CD4-positive, alpha-beta T cell treated with Interleukin-17A for 4 hours (primary cell): ENCODE measurements at regions not wholly inside any gene's neighbourhood (a gene's known extent, or its start where the extent isn't known, plus 50 kb on each side); places are given as distances from the start of the nearest gene placed in this dataset.
"Not testable (repeated sequence)": the region's sequence is repeated elsewhere in the genome, so short reads cannot be mapped to it uniquely, and the experiment has no call there.

Source experiments
- DNase-seq: peaks from one replicate; pipeline ENCODE4 v3.0.0-alpha.2; 2020; ENCODE audit warnings: mixed read lengths

DNA sequence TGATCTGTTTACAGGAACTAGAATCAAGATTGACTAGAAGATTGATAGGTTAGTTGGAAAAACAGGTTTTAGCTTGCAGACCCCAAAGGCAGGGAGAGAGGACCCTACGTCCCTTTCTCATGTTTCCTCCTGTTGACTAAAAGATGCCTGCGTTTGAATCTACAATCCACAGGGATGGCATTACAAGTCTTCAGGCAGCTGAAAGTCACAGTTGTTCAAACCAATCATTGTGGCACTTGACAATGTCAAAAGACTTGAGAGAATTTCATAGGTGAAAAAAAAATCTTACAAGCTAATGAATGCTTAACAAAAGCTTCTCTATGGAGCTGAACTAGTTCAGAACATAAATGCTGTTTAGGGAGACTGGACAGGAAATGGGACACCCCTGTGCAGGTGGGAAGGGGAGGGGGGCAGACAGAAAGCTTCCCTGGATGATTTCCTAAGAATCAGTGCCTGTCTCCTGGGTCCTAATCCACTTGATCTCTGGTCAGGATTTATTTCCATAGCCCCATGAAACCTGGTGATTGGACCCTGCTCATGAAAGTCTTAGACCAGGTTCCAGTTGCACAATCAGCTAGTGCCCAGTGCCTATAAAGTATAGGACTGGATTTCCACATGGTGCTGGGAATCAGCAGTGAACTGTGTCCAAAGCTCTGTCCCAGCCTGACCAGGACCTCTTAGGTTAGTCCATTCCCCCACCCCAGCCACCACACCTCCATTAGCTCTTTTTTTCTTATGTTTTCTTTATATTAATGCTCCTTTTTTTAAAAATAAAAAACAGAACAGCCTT, 91.6 kb upstream of the BCAR3 start:
- DNase-seq = no peak

- no peak for DNase-seq
Observed at GRCh38 chr1:93771843-93772242, 90.2 kb upstream of the BCAR3 start.

DNA sequence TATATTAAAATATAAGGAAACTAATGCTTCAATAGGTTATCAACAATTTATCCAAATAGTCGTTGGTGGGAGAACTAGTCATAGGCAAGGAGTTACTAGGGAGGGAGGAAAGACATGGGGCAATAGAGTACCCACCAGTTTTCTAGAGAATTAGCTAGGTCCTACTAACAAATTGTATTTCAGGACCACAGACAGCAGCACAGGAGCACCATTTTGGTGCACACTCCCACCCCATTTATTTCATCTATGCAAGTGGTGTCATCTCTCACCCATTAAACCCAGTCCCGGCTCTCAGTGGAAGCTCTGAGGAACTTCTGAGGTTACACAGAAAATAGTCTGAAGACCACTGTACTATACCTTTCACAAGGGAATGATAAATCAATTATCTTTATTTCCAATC, 89.0 kb upstream of the BCAR3 start:
- no peak for DNase-seq

GRCh38 chr1:93769777-93770176, 88.1 kb upstream of the BCAR3 start:
- DNase-seq = no peak

DNA sequence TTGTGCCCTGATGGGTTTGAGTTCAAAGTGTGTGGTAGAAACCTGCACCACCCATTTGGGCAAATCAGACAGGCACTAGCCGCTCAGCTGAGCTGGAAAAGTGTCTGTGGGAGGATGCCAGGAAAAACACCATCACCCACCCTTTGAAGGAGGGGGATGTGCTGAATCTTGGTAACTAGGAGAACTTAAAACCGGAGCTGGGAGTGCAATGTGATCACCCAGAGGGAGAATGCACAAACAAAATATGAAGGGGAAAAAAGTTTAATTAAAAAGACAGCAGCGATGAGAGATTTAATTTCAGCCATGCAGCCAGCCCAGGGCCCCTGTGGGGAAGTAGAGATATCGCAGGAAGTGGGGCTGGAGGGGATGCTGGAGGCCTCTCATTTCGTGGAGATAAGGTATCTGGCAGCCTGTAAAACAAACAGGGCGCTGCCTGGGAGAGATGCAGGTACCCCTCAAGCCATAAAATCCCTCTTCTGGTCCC, 86.8 kb upstream of the BCAR3 start:
- no peak for DNase-seq

DNA sequence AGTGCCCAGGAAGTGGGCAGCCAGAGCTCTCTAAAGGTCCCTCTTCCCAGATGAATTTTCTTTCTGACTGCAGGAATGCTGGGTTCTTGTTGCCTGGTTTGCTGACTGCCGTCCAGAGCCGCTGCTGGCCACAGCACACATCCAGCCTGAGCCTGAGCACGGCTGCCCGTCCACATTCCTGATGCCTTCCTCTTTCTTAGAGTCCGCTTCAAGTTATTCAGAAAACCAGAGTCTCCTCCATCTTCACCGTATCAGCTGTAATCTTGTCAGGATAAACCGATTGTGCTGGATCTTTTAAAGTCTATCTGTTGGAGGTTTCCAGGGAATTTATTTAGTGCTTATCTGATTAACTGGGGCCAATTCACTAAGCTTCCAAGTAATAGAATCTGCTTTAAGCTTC, 84.8 kb upstream of the BCAR3 start:
- DNase-seq = no peak

DNA sequence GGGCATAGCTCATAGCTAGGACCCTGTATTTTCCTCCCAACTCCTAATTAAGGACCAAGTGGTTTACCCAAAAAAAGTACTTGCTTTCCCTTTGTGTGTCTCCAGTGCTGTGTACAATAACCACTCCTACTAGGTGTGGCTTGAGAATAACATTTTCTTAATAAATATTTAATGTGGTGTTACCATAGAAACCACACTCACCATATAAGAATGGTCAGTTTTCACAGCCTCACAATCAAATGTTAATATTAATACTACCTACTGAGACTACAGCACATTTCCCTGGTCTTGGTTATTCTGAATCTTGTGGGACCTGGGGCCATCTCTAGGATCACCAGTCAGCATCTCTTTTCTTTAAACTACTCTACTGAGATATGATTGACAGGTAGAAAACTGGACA, 83.5 kb upstream of the BCAR3 start:
- no peak for DNase-seq

DNA sequence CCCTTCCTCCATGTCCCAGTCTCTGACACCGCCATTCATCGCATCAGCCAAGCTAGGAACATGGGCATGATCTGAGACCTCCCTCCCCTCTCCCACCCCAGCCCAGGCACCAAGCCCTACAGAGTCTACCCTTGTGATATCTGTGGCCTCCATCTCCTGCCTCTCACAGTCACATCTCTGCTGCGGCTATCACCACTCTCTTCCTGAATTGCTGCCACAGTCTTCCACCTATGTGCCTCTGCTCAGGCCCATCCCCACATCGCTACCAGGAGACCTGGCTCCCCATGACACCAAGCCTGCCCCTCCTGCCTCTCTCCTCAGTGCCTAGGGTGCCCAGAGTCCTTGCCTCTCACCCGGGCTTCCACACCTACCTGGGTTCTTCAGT, 82.7 kb upstream of the BCAR3 start:
- DNase-seq = no peak

- DNase-seq = no peak
Observed at GRCh38 chr1:93763704-93764365, 82.2 kb upstream of the BCAR3 start.

DNA sequence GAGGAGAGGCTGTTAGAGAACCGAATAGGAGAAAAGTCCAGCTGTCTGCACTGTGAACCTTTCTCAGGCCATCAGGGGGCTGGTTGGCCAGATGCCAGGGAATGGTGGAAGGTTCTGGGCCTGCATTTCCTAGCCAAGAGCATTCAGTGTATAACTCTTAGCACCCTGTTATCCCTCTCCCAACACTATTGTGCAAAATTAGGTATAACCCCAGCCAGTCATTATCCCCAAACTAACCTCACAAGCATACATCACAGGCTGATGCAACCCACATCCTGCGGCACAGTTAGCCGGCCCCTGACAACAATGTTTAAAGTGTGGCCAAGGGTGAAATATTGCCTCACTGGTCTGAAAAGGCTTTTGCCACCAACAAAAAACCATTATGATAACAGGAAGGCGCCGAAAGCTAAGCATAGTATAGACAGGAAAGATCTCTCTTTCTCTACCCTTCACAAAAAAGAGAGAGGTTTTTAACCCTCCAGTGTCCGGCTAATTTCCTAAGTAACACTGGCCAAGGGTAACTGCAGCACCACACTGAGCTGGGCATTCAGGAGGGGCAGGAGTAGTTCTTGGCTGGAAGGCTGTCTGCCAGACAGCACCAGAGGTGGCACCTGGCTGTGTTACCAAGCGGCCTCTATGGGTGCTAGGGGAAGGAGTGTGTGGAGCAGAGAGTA, 77.3 kb upstream of the BCAR3 start:
- no peak for DNase-seq

DNA sequence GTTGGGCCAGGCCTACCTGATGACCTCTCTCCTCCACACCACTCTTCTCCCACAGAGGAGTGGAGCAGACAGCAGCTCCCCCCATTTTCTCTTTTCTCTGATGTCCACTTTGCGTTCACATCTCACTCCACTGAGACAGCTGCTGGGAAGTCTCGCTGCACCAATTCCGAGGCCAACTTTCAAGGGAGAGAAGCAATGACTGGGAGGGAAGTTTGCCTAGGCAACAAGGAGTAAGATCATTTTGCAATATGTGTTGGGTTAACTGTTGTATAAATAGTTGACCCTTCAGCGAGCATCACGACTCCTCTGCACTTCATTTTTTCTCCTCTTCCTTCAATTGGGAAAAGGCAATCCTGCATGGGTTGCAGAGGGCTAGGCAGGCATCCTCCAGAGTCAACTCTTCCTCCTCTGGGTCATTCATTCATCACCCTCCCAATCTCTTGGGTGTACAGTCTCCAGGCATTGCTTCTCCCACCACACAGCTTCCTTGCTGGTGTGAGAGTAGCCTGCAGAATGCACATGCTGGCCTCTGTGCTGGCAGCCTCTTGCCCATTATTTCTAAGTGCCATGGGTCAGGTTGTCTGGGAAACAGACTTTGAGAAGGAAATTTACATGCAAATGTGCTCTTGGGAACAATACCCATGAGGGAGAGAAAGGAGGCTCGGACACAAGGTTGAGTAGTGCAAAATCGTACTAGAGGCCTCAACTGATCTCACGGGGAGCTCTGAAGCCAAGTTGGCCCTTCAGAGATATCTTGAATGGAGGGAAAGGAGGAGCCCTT, 75.8 kb upstream of the BCAR3 start:
- no peak for DNase-seq

GRCh38 chr1:93756657-93757056, 75.0 kb upstream of the BCAR3 start:
- no peak for DNase-seq

DNA sequence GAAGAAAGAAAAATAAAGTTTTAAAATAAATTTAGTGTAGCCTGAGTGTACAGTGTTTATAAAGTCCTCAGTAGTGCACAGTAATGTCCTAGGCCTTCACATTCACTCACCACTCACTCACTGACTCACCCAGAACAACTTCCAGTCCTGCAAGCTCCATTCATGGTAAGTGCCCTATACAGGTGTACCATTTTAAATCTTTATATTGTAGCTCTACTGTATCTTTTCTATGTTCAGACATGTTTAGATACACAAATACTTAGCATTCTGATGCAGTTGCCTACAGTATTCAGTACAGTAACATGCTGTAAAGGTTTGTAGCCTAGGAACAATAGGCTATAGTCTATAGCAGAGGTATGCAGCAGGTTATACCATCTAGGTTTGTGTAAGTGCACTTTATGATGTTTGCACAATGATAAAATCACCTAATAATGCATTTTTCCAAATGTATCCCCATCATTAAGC, 73.6 kb upstream of the BCAR3 start:
- DNase-seq = not testable (repeated sequence)

DNA sequence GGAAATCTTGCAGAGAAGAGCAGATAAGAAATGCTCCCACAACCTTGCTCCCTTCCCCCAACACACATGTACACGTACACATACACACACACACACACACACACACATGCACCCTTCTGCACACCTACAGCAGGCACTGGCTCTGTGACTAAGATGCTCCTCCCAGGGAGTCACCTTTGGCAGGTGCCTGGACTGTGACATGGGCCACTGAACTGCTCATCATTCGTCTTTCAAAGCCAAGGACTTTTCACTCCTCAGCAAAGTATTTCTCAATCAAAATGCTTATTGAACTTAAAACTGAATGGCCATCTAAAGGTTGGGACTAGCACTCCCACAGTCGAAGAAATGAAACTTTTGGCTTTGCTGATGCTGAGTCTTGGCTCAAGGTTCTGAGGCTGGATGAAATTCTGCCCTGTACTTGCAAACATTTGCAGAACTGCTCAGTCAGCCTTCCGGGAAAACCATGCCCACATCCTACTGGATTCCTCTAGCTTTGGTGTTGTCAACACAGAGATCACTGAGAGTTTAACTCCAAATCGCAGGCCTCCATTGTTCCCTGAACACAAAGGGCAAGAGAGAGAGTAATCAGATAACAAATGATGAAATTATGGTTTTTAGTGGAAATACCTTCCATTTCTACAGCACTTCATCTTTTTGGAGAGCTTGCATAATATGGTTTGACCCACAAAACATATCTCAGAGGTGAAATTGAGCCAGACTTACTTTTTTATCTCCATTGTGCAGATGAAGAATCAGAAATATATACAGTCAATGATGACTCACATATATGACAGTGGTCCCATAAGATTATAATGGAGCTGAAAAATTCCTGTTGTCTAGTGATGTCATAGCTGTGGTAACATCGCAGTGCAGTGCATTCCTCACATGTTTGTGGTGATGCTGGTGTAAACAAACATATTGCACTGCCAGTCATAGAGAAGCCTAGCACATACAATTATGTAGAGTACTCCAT, 72.4 kb upstream of the BCAR3 start:
- no peak for DNase-seq

DNA sequence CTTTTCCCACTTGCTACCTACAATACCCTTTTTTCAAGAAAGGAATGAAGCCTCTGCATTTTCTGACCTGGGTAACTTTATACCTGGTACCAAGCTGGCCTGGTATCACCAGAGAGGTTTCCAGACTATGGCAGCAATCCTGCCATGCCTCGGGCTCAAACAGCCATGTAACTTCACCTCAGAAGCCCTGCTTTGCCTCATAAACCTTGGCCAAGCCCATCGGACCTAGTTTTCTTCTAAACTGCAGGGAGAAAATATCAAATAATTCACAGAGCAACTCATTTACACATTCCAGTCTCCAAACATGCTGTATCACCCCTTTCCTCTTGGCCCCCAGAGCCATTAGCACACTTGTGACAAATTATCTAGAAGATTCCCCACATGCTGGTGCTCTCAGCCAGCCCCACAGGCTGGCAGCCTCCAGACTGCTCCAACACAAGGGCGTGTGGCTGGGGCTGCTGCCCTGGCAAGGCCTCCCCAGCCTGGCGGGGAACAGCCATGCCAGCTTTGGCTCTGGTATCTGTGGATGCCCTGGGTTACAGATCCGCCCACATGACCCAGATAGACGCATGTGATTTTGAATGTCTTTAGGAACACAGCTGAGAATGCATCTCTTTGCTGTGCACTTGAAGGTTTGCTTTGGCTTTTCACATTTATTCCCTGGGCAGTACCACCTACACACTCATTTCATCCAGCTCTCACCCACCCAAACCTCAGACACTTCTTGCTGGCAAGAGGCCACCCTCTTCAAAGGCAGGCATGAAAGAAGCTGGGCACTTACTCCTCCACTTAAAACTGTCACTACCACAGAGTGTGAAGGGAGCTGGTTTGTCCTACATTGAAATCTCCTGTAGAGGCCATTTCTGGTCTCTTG, 70.0 kb upstream of the BCAR3 start:
- DNase-seq = no peak

DNA sequence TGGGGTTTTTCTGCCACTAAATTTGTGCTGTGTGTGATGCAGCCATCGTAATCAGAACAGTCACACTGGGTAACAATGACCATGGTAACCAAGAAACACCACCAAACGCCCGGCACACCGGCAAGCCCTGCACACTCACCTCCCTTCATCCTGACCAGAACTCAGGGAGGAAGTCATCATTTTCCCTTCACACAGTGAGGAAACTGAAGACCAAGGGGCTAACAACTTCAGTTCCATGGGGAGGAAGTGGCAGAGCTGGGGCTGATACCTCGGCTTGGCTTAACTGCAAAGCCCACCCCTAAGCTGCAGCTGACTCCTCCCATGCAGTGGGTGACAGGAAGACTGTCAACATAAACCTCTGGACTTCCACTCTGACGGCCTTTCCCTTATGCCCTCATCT, 69.3 kb upstream of the BCAR3 start:
- no peak for DNase-seq

DNA sequence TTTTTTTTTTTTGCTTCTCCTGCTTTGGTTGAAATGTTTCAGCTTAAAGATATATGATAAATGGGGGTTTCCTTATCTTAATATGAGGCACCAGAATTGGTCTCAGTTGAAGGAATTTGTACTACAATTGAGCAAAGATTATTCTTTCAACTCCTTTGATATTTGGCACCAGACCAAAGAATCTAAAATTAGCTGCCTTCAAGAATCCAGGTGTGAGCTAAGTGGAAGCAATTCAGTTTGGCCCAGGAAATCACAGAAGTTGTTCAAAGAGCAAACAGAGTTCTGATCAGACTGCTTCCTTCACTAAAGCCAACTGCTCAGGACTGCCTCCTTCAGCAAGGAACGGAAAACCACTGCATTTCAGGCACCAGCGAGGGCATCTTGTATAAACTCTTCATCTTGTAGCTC, 68.3 kb upstream of the BCAR3 start:
- DNase-seq = no peak

GRCh38 chr1:93749487-93749886, 67.8 kb upstream of the BCAR3 start:
- DNase-seq = no peak

- no peak for DNase-seq
Observed at GRCh38 chr1:93746021-93746812, 64.6 kb upstream of the BCAR3 start.
